SK-N-SH (cell line): ENCODE measurements at regions not wholly inside any gene's neighbourhood (a gene's known extent, or its start where the extent isn't known, plus 50 kb on each side); places are given as distances from the start of the nearest gene placed in this dataset.

ENCODE experiments used
- CTCF ChIA-PET: fragments of 300-600, 350-600 bp; formaldehyde crosslinking; extraction: SDS; loops from one replicate; lab custom pipeline; 2021; lab: Yijun Ruan, JAX
- POLR2A ChIA-PET: fragments of 350-600 bp; sonication (Branson Sonifier 250); formaldehyde crosslinking; extraction: SDS; loops from one replicate; lab custom pipeline; 2020; ENCODE audit warnings: antibody characterized with exemption, inconsistent platforms; lab: Yijun Ruan, JAX
- DNase-seq: peaks from one replicate; pipeline ENCODE4 v3.0.0; 2012
- H2AFZ ChIP-seq: fragments of 200-600 bp; sonication (generic); 2 replicates; pipeline ENCODE4 v1.8.1; 2016; ENCODE audit warnings: antibody characterized with exemption, mild to moderate bottlenecking, low read depth
- H3F3A ChIP-seq: fragments of 200-600 bp; sonication (generic); replicated peaks from 2 replicates; pipeline ENCODE3; 2016; ENCODE audit warnings: antibody characterized with exemption, mild to moderate bottlenecking; ENCODE audit not compliant: insufficient read depth
- H3K27ac ChIP-seq, 2 experiments: fragments of 200-500 bp in 1 of 2; fragments of 200-600 bp in 1 of 2; sonication (Bioruptor generic) in 1 of 2; sonication (generic), shearing (Covaris generic) in 1 of 2; 2 replicates each; pipeline versions ENCODE4 v1.5.1 to v1.6.1; 2014 to 2016; ENCODE audit warnings: low read depth in 2 of 2, inconsistent platforms in 1 of 2, low read length in 1 of 2, mild to moderate bottlenecking in 1 of 2, mixed read lengths in 1 of 2
- H3K27me3 ChIP-seq: fragments of 200-600 bp; sonication (generic), shearing (Covaris generic); 2 replicates; pipeline ENCODE4 v1.6.1; 2016; ENCODE audit warnings: mixed run types; ENCODE audit not compliant: insufficient read depth
- H3K36me3 ChIP-seq, 2 experiments: fragments of 200-500 bp in 1 of 2; fragments of 200-600 bp in 1 of 2; sonication (Bioruptor generic) in 1 of 2; sonication (generic) in 1 of 2; replicated peaks in 1 of 2; 2 replicates each; pipeline versions ENCODE3 to v1.5.1; 2014 to 2016; ENCODE audit warnings: low read length in 1 of 2, mild to moderate bottlenecking in 1 of 2; ENCODE audit not compliant: insufficient read depth in 2 of 2, control insufficient read depth in 1 of 2
- H3K4me1 ChIP-seq, 2 experiments: fragments of 200-500 bp in 1 of 2; fragments of 200-600 bp in 1 of 2; sonication (Bioruptor generic) in 1 of 2; sonication (generic), shearing (Covaris generic) in 1 of 2; 2 replicates each; pipeline versions ENCODE4 v1.5.1 to v1.6.1; 2014 to 2016; ENCODE audit warnings: low read depth in 1 of 2, low read length in 1 of 2, mixed run types in 1 of 2; ENCODE audit not compliant: insufficient read depth in 2 of 2, control insufficient read depth in 1 of 2
- H3K4me2 ChIP-seq: fragments of 200-600 bp; sonication (generic), shearing (Covaris generic); 2 replicates; pipeline ENCODE4 v1.6.1; 2017; ENCODE audit warnings: mixed run types
- H3K4me3 ChIP-seq, 2 experiments: fragments of 200-500 bp in 1 of 2; fragments of 200-600 bp in 1 of 2; sonication (Bioruptor generic) in 1 of 2; sonication (generic), shearing (Covaris generic) in 1 of 2; 2 replicates each; pipeline versions ENCODE4 v1.5.1 to v1.8.1; 2014 to 2016; ENCODE audit warnings: low read depth in 2 of 2, inconsistent platforms in 1 of 2, low read length in 1 of 2, mild to moderate bottlenecking in 1 of 2, mixed read lengths in 1 of 2, moderate library complexity in 1 of 2
- H3K79me2 ChIP-seq: fragments of 200-600 bp; sonication (generic); 2 replicates; pipeline ENCODE4 v1.8.1; 2017; ENCODE audit warnings: mild to moderate bottlenecking; ENCODE audit not compliant: insufficient read depth
- H3K9ac ChIP-seq: fragments of 200-600 bp; sonication (generic); 2 replicates; pipeline ENCODE4 v1.6.1; 2017; ENCODE audit warnings: mixed run types
- H3K9me2 ChIP-seq: fragments of 200-600 bp; sonication (generic); 2 replicates; pipeline ENCODE4 v1.6.1; 2017; ENCODE audit warnings: mixed run types
- H3K9me3 ChIP-seq: fragments of 200-600 bp; sonication (generic); 2 replicates; pipeline ENCODE4 v1.6.1; 2017; ENCODE audit warnings: mixed run types, mild to moderate bottlenecking, moderate library complexity
- H4K20me1 ChIP-seq: fragments of 200-600 bp; sonication (generic); 2 replicates; pipeline ENCODE4 v1.6.1; 2017; ENCODE audit warnings: mild to moderate bottlenecking, mixed run types; ENCODE audit not compliant: insufficient read depth
- CTCF ChIP-seq: fragments of 200-600 bp; sonication (generic); IDR thresholded peaks from 2 replicates; pipeline ENCODE4 v1.6.1; 2017; ENCODE audit warnings: antibody characterized with exemption, mild to moderate bottlenecking, moderate library complexity
- EP300 ChIP-seq, 2 experiments: IDR thresholded peaks; 2 replicates each; pipeline versions ENCODE4 v1.4.0 to v1.6.1; 2012; ENCODE audit warnings: borderline replicate concordance in 1 of 2, low read depth in 1 of 2, low read length in 1 of 2
- FOSL2 ChIP-seq: IDR thresholded peaks from 2 replicates; pipeline ENCODE4 v1.4.0; 2012; ENCODE audit warnings: low read depth, mild to moderate bottlenecking, moderate library complexity, borderline replicate concordance
- FOXM1 ChIP-seq: IDR thresholded peaks from 2 replicates; pipeline ENCODE4 v1.4.0; 2012; ENCODE audit warnings: low read depth, mild to moderate bottlenecking
- GABPA ChIP-seq: IDR thresholded peaks from 2 replicates; pipeline ENCODE4 v1.4.0; 2012; ENCODE audit warnings: low read depth, mild to moderate bottlenecking
- GATA2 ChIP-seq: sonication (generic); formaldehyde crosslinking; IDR thresholded peaks from 2 replicates; pipeline ENCODE4 v1.5.0; 2020; ENCODE audit warnings: mild to moderate bottlenecking, missing genetic modification reagents
- MEF2A ChIP-seq: IDR thresholded peaks from 2 replicates; pipeline ENCODE4 v1.4.0; 2012; ENCODE audit warnings: low read depth, borderline replicate concordance
- MXI1 ChIP-seq: IDR thresholded peaks from 2 replicates; pipeline ENCODE4 v1.6.1; 2012; ENCODE audit warnings: mild to moderate bottlenecking, low read depth, low read length, improper control_type of control experiment
- PBX3 ChIP-seq: IDR thresholded peaks from 2 replicates; pipeline ENCODE4; 2012
- RFX5 ChIP-seq: IDR thresholded peaks from 2 replicates; pipeline ENCODE4 v1.6.1; 2012; ENCODE audit warnings: mild to moderate bottlenecking, improper control_type of control experiment, low read length
- RXRA ChIP-seq: IDR thresholded peaks from 2 replicates; pipeline ENCODE4 v1.4.0; 2012; ENCODE audit warnings: low read depth, mild to moderate bottlenecking, borderline replicate concordance
- TCF12 ChIP-seq: IDR thresholded peaks from 2 replicates; pipeline ENCODE4 v1.4.0; 2012
- TEAD4 ChIP-seq: IDR thresholded peaks from 2 replicates; pipeline ENCODE4 v1.4.0; 2012; ENCODE audit warnings: mild to moderate bottlenecking, borderline replicate concordance; ENCODE audit not compliant: insufficient read depth
- USF2 ChIP-seq: fragments of 150-350 bp; IDR thresholded peaks from 2 replicates; pipeline ENCODE4 v1.6.1; 2017; ENCODE audit warnings: antibody characterized with exemption, low read length, low read depth, borderline replicate concordance
- YY1 ChIP-seq: IDR thresholded peaks from 2 replicates; pipeline ENCODE4 v1.4.0; 2012; ENCODE audit warnings: low read depth, mild to moderate bottlenecking
- WGBS: methylation state at CpG from one replicate; pipeline ENCODE4 v1.1.6; 2017; ENCODE audit warnings: low lambda C conversion rate; 5-methylcytosine and 5-hydroxymethylcytosine counted together
- TF ChIP-seq, protein P1 (sequence below): IDR thresholded peaks from 2 replicates; pipeline ENCODE4 v1.6.1; 2012; ENCODE audit warnings: mild to moderate bottlenecking, low read depth, low read length, moderate library complexity

DNA sequence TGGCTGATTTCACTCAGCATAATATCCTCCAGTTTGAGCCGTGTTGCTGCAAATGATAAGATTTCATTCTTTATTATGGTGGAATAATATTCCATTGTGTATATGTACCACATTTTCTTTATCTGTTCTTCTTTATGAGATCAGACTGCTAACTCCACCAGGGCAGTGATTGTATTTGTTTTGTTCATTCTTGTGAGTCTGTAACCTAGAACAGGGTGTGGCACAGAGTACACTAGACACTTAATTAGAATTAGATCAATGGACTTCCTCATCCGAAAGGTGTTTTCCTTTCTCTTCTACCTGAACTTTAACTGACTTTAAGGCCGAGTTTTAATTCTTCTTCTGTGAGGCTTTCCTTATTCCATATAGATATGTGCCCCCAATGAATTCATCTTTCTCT, 551.0 kb downstream of the SNAPC1 start:
- Histone ChIP-seq H3K36me3 (no peaks in the 10 kb centered on the region), H3K27me3 (no peaks in the 10 kb centered on the region), H3K4me1 (no peaks in the 10 kb centered on the region), H2AFZ (no peak overlapping the region), H4K20me1 (no peaks in the 10 kb centered on the region), H3K4me2 (no peak overlapping the region), H3K9me3 (no peaks in the 10 kb centered on the region), H3K79me2 (no peaks in the 10 kb centered on the region), H3K9ac (no peak overlapping the region), H3K4me3 (no peak overlapping the region), H3F3A (no peaks in the 10 kb centered on the region), H3K27ac (no peak overlapping the region), H3K9me2 (no peaks in the 10 kb centered on the region)
- 7% methylated on average over 3 of the region's 3 CpGs for WGBS
- POLR2A ChIA-PET = no interaction called here
- TF ChIP-seq CTCF = no peak
- no peak for TF ChIP-seq FOXM1
- TF ChIP-seq FOSL2 = no peak
- no peak for TF ChIP-seq RXRA
- TF ChIP-seq MEF2A = no peak
- TF ChIP-seq EP300 (IDR thresholded peaks at IDR 0.05; ENCODE audit: borderline replicate concordance in 1 of 2, low read depth in 1 of 2, low read length in 1 of 2) = no peak
- TF ChIP-seq MXI1 = no peak
- no peak for TF ChIP-seq GATA2
- TF ChIP-seq RFX5 = no peak
- no peak for TF ChIP-seq TCF12
- no peak for TF ChIP-seq GABPA
- TF ChIP-seq TEAD4 = no peak
- TF ChIP-seq USF2 = no peak
- DNase-seq = no peak
- CTCF ChIA-PET = no interaction called here

DNA sequence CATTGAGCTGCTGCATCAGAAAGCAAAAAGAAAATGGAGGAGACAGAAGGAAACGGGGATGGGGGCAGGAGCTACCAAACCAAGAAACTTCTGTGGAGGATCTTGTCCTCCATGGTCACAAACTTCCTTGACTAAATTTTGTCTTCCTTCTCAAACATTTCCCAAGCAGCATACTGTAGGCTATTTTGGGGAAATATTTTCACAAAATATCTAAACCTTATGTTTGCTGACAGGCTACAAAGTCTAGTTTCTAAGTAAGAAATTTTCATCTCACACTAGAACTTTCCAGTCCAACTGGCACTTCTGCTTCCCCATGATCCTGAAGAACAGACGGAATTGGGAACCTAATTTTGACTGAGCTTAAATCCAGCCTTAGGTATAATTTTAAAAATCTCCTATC, 552.0 kb downstream of the SNAPC1 start:
- no peaks in the 10 kb centered on the region for H4K20me1 ChIP-seq
- TF ChIP-seq GATA2 (no peak), PBX3 (no peak), RXRA (no peak), YY1 (no peak), GABPA (no peak)
- TF ChIP-seq, protein P1, sequence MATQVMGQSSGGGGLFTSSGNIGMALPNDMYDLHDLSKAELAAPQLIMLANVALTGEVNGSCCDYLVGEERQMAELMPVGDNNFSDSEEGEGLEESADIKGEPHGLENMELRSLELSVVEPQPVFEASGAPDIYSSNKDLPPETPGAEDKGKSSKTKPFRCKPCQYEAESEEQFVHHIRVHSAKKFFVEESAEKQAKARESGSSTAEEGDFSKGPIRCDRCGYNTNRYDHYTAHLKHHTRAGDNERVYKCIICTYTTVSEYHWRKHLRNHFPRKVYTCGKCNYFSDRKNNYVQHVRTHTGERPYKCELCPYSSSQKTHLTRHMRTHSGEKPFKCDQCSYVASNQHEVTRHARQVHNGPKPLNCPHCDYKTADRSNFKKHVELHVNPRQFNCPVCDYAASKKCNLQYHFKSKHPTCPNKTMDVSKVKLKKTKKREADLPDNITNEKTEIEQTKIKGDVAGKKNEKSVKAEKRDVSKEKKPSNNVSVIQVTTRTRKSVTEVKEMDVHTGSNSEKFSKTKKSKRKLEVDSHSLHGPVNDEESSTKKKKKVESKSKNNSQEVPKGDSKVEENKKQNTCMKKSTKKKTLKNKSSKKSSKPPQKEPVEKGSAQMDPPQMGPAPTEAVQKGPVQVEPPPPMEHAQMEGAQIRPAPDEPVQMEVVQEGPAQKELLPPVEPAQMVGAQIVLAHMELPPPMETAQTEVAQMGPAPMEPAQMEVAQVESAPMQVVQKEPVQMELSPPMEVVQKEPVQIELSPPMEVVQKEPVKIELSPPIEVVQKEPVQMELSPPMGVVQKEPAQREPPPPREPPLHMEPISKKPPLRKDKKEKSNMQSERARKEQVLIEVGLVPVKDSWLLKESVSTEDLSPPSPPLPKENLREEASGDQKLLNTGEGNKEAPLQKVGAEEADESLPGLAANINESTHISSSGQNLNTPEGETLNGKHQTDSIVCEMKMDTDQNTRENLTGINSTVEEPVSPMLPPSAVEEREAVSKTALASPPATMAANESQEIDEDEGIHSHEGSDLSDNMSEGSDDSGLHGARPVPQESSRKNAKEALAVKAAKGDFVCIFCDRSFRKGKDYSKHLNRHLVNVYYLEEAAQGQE = no peak
- WGBS = 6% methylated on average over 2 of the region's 2 CpGs
- H3K4me1 ChIP-seq = no peaks in the 10 kb centered on the region
- H2AFZ ChIP-seq = no peak overlapping the region
- no peaks in the 10 kb centered on the region for H3F3A ChIP-seq
- H3K9ac ChIP-seq = no peak overlapping the region
- CTCF ChIA-PET = interaction anchor here (1.3 kb wide), 1 partner anchor 465 kb away, joined by 4 read pairs; no protein-coding TSS in a partner anchor
- POLR2A ChIA-PET = no interaction called here
- no peaks in the 10 kb centered on the region for H3K27me3 ChIP-seq
- DNase-seq = no peak
- no peak overlapping the region for H3K27ac ChIP-seq
- H3K9me2 ChIP-seq = no peaks in the 10 kb centered on the region
- H3K79me2 ChIP-seq = no peaks in the 10 kb centered on the region
- H3K9me3 ChIP-seq = no peaks in the 10 kb centered on the region
- H3K4me3 ChIP-seq = no peak overlapping the region
- no peaks in the 10 kb centered on the region for H3K36me3 ChIP-seq
- no peak overlapping the region for H3K4me2 ChIP-seq
